ENCODE measurements at regions not wholly inside any gene's neighbourhood (a gene's known extent, or its start where the extent isn't known, plus 50 kb on each side); places are given as distances from the start of the nearest gene placed in this dataset.
"Not testable (repeated sequence)": the region's sequence is repeated elsewhere in the genome, so short reads cannot be mapped to it uniquely, and the experiment has no call there.

DNA sequence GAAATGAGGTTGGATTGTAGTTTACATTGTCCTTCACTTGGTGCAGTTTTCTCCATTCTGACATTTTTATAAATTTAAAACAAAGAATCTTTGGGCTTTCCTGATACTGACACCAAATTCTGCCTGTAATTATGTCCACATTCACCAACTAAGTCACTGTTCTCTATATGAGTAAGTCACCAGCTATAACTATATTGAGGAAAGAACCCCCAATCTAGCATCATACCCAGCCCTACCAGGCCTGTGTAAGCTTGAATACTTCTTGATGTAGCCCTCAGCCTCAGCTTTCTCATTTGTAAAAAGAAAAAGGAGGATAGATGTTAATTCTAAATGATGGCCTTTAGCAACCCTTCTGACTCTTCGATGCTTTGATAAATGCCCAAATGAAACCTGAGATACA lies 112.7 kb upstream of the FST start:
- DNase-seq (ENCODE audit: low spot score), result no peak

DNA sequence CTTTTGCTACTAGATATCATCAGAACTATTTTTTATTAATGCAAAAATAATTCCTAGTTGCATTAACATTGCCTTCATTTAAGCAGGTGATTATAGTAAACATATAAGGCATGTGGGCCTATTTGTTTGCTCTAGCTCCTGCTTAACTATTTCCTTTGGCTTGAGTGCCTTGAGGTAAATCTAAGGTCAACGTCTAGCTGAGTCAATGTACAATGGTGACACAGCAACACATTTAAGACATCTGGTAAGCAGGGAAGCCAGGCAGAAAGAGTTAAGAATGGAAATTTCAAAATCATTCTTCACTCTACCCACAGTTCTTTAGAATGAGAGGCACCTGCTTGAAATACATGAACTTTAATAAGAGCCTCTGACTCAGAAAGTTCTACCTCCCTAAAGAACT lies 111.9 kb upstream of the FST start:
- DNase-seq (ENCODE audit: low spot score), result no peak

DNA sequence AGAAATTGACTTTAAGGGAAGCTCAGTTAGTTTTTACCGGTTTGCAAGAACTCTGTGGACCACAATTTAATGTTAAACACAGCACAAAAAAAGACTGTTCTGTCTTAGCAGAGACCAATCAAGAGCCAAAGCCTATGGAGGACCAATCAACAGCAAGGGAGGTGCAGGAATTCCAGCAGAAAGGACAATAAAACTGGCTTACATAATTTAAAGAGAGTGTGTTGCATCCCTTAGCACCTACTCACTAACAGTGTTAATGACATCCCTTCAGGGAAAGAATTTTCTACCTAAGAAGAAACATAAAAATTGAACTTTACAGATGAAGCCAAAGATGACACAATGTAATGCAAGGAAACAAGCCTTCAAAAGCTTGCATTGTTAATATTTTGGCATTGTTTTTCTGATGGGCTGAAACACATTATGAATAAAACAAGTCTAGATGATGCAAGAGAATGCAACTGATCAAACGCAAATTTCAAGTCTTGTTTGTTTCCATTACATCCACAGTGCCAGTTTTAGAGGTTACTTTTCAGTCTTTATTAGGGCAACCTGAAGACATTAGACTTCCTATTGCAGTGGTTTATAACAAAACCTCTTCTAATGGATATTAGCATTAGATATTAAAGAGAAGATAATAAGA lies 111.3 kb upstream of the FST start:
- no peak for DNase-seq (ENCODE audit: low spot score)

DNA sequence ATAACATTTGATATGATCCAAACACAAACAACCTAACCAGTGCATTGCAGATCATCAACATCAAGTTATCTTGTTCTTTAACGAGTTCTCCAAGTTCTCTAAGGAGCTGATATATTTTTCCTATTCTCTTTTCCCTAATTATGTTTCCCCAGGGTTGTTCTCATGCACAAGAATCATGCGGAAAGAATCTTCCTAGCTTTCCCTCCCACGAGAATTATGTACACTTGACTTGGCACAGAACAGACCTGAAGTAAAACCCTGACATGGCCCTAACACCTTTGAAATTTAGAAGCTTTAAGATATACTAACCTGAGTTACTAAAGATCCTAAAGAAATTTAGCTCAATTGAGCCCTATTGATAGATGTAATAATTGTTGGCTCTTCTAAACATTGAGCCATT lies 110.7 kb upstream of the FST start:
- no peak for DNase-seq (ENCODE audit: low spot score)

DNA sequence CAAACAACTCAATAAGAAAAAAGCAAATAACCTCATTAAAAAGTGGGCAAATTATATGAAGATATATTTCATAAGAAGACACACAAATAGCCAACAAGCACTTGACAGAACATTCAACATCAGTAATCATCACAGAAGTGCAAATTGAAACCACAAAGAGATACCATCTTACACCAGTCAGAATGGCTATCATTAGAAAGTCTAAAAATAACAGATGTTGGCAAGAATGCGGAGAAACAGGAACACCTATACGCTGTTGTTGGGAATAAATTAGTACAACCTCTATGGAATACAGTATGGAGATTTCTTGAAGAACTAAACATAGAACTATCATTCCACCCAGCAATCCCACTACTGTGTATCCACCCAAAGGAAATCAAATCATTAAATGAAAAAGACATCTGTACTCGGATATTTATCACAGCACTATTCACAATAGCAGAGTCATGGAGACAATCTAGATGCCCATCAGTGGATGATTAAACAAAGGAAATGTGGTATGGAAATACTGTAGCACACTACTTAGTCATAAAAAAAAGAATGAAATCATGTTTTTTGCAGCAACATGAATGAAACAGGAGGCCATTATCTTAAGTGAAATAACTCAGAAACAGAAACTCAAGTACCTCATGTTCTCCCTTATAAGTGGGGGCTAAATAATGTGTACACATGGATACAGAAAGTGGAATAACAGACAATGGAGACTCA lies 106.8 kb upstream of the FST start:
- DNase-seq (ENCODE audit: low spot score), result no peak

DNA sequence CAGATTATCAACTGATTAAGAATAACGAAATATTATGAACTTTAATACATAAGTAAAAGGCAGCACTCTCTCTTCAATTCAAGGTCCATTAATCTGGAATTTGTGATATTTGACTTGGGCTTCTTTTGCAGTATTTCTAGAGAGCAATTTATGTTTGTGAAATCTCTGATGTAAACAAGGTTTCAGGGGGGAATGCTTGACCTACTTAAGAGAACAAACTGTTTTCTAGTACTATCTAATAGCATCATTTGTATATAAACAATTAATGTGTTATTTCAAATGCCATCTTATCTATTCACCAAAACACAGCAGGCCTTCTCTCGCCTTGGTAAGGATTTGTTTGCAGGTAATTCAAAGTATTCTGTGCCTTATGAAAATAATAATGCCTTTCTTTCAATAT lies 103.6 kb upstream of the FST start:
- no peak for DNase-seq (ENCODE audit: low spot score)

DNA sequence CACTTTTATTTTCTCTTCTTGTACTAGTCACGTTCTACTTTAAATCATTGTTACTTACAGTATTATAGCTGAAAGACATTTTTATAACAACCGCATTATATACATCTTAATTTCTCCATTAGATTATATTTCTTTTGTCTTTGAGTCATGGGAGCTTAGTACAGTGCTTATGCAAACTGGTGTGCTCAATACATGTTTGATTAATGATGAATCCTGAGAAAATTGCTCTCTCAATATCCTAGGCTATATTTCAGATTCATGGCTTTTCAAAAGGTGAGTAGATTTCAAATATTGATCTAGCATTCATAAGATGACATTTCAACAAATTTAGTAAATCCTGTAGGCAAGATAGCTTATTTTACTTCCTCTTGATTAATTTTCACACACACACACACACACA lies 102.2 kb upstream of the FST start:
- no peak for DNase-seq (ENCODE audit: low spot score)

DNA sequence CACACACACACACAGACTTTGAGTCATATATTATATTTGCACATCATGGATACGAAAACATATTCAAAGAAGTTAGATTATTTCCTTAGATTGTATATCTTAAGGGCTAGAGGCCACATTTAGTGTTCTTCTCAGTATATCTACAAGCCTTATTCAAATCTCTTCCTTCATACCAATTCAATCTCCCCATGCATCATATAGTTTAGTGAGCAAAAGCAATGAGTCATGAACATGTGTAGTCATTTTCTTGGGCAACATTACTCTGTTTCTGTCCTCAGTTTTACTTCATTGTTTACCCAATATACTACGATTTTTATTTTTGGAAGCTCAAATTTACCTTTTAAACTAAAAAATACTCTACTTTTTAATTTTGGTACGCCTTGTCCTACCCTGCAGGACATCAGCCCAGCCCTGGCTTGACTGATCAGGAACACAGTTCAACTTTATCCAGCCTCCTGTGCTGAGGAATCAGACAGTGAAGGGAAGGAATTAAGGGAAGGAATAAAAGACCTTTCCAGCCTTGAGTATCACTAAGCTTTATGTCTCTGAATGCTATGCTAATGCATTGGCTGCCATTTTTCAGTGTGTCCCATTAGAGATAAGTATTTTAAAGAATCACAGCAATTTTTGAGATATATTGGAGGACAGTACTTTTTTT lies 101.7 kb upstream of the FST start:
- no peak for DNase-seq (ENCODE audit: low spot score)

DNA sequence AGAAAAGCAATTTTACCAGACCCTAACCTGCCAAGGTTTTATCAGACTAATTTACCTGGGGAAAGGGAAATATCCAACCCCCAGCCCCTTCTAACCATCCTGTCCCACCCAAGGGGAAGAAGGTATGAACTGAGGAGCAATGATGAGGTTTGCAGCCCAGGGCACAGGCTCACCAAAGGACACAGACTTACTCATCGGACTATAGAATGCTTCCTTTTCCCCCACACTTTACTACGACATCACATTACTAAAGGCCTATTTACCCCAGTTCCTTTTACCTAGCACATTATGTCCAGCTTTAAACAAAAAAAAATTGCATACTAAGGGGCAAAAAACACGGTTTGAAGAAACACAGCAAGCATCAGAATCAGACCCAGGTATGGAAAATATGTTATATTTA lies 94.1 kb upstream of the FST start:
- no peak for DNase-seq (ENCODE audit: low spot score)

DNA sequence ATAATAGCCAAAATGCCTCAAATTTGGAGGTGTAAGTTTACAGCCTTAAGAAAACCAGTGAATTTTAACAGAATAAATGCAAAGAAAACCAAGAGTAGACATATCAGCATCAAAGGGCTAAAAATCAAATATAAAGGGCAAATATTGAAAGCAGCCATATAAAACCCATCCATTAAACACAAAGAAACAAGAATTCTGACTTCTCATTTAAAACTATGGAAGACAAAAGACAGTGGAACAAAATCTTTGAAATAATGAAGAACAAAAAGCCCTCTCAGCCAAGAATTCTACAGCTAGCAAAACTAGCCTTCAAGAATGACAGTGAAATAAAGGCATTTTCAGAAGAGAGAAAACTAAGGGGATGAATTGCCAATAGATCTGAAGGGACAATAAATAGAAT lies 91.3 kb upstream of the FST start:
- DNase-seq (ENCODE audit: low spot score), result no peak

DNA sequence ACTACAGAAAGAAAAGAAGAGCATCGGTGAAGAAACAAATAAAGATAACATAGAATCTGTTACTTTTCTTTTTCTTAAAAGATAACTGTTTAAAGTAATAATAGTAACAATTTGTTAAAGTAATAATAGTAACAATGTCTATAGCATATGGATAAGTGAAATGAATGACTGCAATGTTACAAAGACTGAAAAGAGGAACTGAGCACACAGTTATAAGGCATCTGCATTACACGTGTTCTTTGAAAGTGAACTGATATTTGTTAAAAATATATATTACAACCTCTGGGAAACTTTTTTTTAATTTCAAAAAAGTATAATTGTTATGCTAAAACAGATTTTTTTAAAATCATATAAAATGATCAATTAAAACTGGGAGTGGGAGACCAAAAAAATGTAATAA lies 88.4 kb upstream of the FST start:
- DNase-seq (ENCODE audit: low spot score), result no peak

DNA sequence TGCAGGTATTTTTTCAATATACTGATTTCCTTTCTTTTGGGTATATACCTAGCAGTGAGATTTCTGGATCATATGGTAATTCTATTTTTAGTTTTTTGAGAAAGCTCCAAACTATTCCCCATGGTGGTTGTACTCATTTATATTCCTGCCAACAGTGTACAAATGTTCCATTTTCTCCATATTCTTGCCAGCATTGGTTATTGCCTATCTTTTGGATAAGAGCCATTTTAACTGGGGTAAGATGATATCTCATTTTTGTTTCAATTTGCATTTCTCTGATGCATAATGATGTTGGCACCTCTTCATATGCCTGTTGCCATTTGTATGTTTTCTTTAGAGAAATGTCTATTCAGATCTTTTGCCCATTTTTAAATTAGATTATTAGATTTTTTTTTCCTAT lies 85.6 kb upstream of the FST start:
- no peak for DNase-seq (ENCODE audit: low spot score)

DNA sequence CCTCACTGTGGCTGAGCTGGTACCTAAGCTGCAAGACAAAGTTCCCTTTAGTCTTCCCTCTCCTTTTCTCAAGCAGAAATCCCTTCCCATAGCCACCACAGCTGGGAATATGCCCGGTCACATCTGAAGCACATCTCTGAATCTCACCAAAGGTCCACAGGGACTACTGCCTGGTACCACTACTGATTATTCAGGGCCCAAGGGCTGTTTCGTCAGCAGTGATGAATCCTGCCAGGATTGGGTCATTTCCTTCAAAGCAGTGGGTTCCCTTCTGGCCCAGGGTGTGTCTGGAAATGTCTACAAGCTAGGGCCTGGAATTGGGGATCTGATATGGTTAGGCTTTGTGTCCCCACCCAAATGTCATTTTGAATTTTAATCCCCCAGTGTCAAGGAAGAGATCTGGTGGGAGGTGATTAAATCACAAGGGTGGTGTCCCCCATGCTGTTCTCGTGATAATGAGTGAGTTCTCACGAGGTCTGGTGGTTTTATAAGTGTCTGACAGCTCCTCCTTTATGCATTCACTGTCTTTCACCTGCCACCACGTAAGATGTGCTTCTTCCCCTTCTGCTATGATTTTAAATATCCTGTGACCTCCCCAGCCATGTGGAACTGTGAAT lies 83.2 kb upstream of the FST start:
- DNase-seq (ENCODE audit: low spot score), result no peak

DNA sequence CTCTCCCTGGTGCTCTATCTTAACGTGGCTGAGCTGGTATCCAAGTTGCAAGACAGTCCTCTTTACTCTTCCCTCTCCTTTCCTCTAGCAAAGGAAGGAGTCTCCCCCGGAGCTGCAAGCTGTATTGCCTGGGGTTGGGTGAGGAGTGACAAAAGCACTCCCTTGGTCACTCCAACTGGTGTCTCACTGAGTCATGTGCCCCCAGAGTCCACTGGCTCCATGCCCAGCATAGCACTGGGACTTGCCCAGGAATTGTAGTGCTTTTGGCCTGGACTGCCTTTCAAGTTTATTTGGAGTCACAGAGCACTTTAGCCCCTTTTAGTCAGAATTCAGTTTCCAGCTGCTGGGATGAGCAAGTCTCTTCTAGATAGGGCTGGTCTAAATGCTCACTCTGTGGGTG lies 82.6 kb upstream of the FST start:
- DNase-seq (ENCODE audit: low spot score), result no peak

DNA sequence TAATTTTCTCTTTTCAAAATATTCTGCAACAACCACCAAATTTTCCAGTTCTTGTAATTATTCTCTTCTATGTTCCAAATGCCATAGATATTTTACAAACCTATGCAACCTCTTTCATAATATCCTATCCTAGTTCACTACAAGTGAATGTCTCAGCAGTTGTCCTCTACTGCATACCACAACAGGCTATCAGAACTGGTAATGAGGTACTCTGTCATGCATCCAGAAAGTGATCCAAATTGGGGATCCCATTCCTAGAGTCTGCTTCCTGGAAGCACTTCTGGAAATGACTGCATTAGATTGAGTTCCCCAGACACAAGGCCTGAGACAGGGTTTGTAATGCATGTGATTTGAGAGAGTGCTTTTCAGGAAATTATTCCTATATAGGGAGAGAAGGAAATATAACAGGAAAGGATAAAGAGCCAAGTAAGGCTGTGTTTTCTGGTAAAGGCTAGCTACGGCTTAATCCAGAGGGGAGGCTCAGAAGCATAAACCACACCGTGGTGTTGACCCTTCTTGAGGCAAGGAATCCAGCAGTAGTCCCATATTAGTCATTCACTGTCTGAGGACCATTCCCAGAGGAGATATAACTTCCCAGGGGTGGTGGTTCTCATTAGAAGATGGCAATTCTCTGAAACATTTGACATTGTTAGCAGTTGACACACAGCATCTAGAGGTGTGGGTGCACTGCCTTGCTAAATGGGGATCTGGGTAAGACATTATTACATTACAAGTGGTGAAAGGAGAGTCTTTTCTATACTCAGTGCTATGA lies 80.3 kb upstream of the FST start:
- no peak for DNase-seq (ENCODE audit: low spot score)

DNA sequence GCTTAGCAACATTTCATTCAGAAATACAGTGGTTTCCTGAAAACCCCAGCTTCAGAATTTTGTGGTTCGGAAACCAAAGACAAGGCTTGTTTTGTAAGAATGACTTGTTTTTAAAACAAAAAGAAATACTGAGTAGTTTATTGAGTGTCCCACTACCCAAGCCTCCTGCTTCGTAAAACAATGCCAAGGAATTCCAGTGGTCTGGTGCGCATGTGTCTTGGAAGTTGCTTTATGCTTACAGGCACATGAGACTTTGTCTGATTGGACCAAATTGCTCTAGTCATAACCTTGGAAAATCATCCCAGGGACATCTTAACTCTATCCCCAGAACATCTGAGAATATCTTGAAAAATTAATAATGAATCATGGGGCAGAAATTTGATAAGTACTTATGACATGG lies 77.1 kb upstream of the FST start:
- no peak for DNase-seq (ENCODE audit: low spot score)

DNA sequence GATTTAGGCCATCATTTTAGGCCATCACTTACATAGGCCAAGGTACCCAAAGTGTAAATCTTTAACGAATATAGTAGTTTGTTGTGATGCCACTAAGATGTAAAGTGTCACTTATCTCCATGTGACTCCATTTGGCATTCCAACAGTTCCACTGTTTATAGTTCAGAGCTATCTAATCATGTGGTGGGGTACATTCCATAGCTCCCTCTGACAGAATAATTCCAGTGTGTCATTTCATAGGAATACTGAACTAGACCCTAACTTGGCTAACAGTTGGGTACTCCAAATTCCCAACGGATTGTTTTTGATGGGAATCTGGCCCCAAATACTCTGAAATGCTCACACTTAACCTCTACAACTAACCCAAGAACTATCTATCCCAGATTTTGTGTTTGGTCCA lies 76.7 kb upstream of the FST start:
- no peak for DNase-seq (ENCODE audit: low spot score)

DNA sequence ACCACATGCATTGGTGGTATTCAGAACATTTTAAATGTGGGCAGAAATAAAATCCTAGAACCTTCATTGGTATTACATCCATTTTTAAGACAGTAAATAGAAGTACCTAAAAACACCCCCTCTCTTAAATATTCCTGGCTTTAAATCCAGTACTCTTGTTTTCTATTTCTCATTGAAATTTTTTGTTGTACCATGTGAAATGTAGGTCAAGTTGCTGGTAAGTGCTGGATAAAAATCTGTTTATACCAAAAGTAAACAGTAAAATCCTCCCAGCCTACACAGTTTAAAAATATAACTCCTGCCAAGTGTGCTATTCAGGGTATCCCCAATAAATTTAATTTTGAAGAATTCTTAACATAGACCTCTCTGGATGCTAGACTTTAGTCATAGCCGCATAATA lies 75.0 kb upstream of the FST start:
- DNase-seq (ENCODE audit: low spot score), result no peak

DNA sequence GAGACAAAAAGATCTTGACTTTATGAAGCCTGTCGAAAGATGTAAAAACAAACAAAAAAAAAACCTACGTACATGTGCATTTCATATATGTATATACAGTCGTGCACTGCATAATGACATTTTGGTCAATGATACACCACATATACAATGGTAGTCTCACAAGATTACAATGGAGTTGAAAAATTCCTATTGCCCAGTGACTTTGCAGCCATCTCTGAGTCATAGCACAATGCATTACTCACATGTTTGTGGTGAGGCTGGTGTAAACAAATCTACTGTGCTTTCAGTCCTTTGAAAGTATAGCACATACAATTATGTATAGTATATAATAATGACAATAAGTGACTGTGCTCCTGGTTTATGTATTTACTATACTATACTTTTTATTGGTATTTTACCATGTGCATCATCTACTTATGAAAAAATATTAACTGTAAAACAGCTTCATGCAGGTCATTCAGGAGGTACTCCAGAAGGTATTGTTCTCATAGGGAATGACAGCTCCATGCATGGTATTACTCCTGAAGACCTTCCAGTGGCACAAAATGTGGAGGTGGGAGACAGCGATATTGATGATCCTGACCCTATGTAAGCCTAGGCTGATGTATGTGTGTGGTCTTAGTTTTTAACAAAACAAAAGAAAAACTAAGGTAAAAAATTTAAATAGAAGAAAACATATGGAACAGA lies 73.7 kb upstream of the FST start:
- no peak for DNase-seq (ENCODE audit: low spot score)

DNA sequence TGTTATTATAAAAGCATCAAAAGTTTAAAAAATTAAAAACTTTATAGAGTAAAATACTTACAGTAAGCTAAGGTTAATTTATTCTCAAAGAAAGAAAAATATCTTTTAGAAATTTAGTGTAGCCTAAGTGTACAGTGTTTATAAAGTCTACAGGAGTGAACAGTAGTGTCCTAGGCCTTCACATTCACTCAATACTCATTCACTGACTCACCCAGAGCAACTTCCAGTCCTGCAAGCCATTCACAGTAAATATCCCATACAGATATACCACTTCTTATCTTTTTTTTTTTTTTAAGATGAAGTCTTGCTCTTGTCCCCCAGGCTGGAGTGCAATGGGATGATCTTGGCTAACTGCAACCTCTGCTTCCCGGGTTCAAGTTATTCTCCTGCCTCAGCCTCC lies 73.1 kb upstream of the FST start:
- no peak for DNase-seq (ENCODE audit: low spot score)

DNA sequence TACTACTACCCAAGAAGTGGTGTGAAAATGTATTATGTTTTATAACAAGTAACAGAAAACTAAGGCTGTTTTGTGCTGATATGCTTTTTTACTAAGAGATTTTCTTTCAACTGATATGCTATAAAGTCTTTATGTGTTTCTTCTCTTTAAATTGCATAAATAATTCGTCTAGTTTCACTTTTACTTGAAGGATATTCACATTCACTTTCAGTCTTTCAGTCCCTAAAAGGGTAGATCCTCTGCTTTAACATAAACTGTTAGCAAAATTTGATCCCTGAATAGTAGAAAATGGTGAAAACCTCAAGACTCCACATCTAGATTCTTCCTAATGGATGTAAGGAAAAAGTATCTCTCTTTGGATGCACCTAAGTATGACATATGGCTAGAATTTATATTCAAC lies 69.0 kb upstream of the FST start:
- DNase-seq (ENCODE audit: low spot score), result no peak

DNA sequence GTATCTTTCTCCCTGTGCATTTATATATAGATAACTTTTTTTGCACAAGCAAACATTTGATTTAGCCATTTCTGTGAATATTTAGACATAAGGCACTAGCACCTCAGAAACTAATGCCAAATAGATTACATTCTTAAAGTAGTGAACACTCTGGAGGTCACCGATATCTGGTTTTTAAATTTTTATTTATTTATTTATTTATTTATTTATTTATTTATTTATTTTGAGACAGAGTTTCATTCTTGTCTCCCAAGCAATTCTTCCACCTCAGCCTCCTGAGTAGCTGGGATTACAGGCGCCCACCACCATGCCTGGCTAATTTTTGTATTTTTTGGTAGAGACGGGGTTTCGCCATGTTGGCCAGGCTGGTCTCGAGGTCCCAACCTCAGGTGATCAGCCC lies 67.9 kb upstream of the FST start:
- DNase-seq (ENCODE audit: low spot score), result not testable (repeated sequence)

All from globus pallidus (tissue), 1 donor.